ENCODE measurements at regions not wholly inside any gene's neighbourhood (a gene's known extent, or its start where the extent isn't known, plus 50 kb on each side); places are given as distances from the start of the nearest gene placed in this dataset.
"Not testable (repeated sequence)": the region's sequence is repeated elsewhere in the genome, so short reads cannot be mapped to it uniquely, and the experiment has no call there.

- not testable (repeated sequence) for H3K27ac ChIP-seq (replicated peaks); H3K27me3 ChIP-seq (ENCODE audit: insufficient read depth, poor library complexity, severe bottlenecking); DNase-seq (ENCODE audit: low read depth in 1 of 2, low spot score in 1 of 2); H3K4me3 ChIP-seq (replicated peaks; ENCODE audit: insufficient read depth, low read length)
Observed at GRCh38 chr16:88169136-88169830, 213.5 kb upstream of the ZNF469 start.

GRCh38 chr16:88169831-88170165, 213.0 kb upstream of the ZNF469 start:
- not testable (repeated sequence) for H3K4me3 ChIP-seq (replicated peaks; ENCODE audit: insufficient read depth, low read length); DNase-seq (ENCODE audit: low read depth in 1 of 2, low spot score in 1 of 2); H3K27ac ChIP-seq (replicated peaks); H3K27me3 ChIP-seq (ENCODE audit: insufficient read depth, poor library complexity, severe bottlenecking)

- TF ChIP-seq SPI1 (IDR thresholded peaks at IDR 0.05; ENCODE audit: borderline replicate concordance, low read depth): peak; percentile 24; the same call in 1 of the 2 replicates
- no peak for TF ChIP-seq CTCF (IDR thresholded peaks at IDR 0.05; ENCODE audit: insufficient read depth, low read length)
- Histone ChIP-seq H3K27ac (replicated peaks) (no peak overlapping the region), H3K4me3 (replicated peaks; ENCODE audit: insufficient read depth, low read length) (no peak overlapping the region), H3K27me3 (ENCODE audit: insufficient read depth, poor library complexity, severe bottlenecking) (no peaks in the 10 kb centered on the region)
- peak in 1 of 2 experiments; percentile 21 for DNase-seq (ENCODE audit: low read depth in 1 of 2, low spot score in 1 of 2)
Observed at GRCh38 chr16:88170528-88170991, 212.2 kb upstream of the ZNF469 start.

GRCh38 chr16:88171126-88171525, 211.6 kb upstream of the ZNF469 start:
- not testable (repeated sequence) for H3K27me3 ChIP-seq (ENCODE audit: insufficient read depth, poor library complexity, severe bottlenecking); DNase-seq (ENCODE audit: low read depth in 1 of 2, low spot score in 1 of 2); H3K4me3 ChIP-seq (replicated peaks; ENCODE audit: insufficient read depth, low read length); H3K27ac ChIP-seq (replicated peaks)

- not testable (repeated sequence) for H3K4me3 ChIP-seq (replicated peaks; ENCODE audit: insufficient read depth, low read length); H3K27ac ChIP-seq (replicated peaks); H3K27me3 ChIP-seq (ENCODE audit: insufficient read depth, poor library complexity, severe bottlenecking); DNase-seq (ENCODE audit: low read depth in 1 of 2, low spot score in 1 of 2)
Observed at GRCh38 chr16:88176184-88176583, 206.6 kb upstream of the ZNF469 start.

- not testable (repeated sequence) for DNase-seq (ENCODE audit: low read depth in 1 of 2, low spot score in 1 of 2); H3K27me3 ChIP-seq (ENCODE audit: insufficient read depth, poor library complexity, severe bottlenecking); H3K27ac ChIP-seq (replicated peaks); H3K4me3 ChIP-seq (replicated peaks; ENCODE audit: insufficient read depth, low read length)
Observed at GRCh38 chr16:88176591-88177180, 206.1 kb upstream of the ZNF469 start.

GRCh38 chr16:88178251-88178650, 204.5 kb upstream of the ZNF469 start:
- not testable (repeated sequence) for H3K4me3 ChIP-seq (replicated peaks; ENCODE audit: insufficient read depth, low read length); H3K27me3 ChIP-seq (ENCODE audit: insufficient read depth, poor library complexity, severe bottlenecking); H3K27ac ChIP-seq (replicated peaks); DNase-seq (ENCODE audit: low read depth in 1 of 2, low spot score in 1 of 2)

- not testable (repeated sequence) for H3K4me3 ChIP-seq (replicated peaks; ENCODE audit: insufficient read depth, low read length); H3K27ac ChIP-seq (replicated peaks); H3K27me3 ChIP-seq (ENCODE audit: insufficient read depth, poor library complexity, severe bottlenecking); DNase-seq (ENCODE audit: low read depth in 1 of 2, low spot score in 1 of 2)
Observed at GRCh38 chr16:88178896-88179295, 203.9 kb upstream of the ZNF469 start.

- H3K27me3 ChIP-seq (ENCODE audit: insufficient read depth, poor library complexity, severe bottlenecking); H3K27ac ChIP-seq (replicated peaks); DNase-seq (ENCODE audit: low read depth in 1 of 2, low spot score in 1 of 2); H3K4me3 ChIP-seq (replicated peaks; ENCODE audit: insufficient read depth, low read length): not testable (repeated sequence)
Observed at GRCh38 chr16:88182967-88183881, 199.5 kb upstream of the ZNF469 start.

- not testable (repeated sequence) for H3K27ac ChIP-seq (replicated peaks); DNase-seq (ENCODE audit: low read depth in 1 of 2, low spot score in 1 of 2); H3K27me3 ChIP-seq (ENCODE audit: insufficient read depth, poor library complexity, severe bottlenecking); H3K4me3 ChIP-seq (replicated peaks; ENCODE audit: insufficient read depth, low read length)
Observed at GRCh38 chr16:88184053-88184452, 198.7 kb upstream of the ZNF469 start.

- H3K27ac ChIP-seq (replicated peaks); H3K4me3 ChIP-seq (replicated peaks; ENCODE audit: insufficient read depth, low read length); H3K27me3 ChIP-seq (ENCODE audit: insufficient read depth, poor library complexity, severe bottlenecking); DNase-seq (ENCODE audit: low read depth in 1 of 2, low spot score in 1 of 2): not testable (repeated sequence)
Observed at GRCh38 chr16:88184566-88185355, 198.0 kb upstream of the ZNF469 start.

- not testable (repeated sequence) for H3K27ac ChIP-seq (replicated peaks); H3K27me3 ChIP-seq (ENCODE audit: insufficient read depth, poor library complexity, severe bottlenecking); H3K4me3 ChIP-seq (replicated peaks; ENCODE audit: insufficient read depth, low read length); DNase-seq (ENCODE audit: low read depth in 1 of 2, low spot score in 1 of 2)
Observed at GRCh38 chr16:88185406-88185805, 197.4 kb upstream of the ZNF469 start.
